ENCODE measurements at regions not wholly inside any gene's neighbourhood (a gene's known extent, or its start where the extent isn't known, plus 50 kb on each side); places are given as distances from the start of the nearest gene placed in this dataset.

- TF ChIP-seq, protein P1, sequence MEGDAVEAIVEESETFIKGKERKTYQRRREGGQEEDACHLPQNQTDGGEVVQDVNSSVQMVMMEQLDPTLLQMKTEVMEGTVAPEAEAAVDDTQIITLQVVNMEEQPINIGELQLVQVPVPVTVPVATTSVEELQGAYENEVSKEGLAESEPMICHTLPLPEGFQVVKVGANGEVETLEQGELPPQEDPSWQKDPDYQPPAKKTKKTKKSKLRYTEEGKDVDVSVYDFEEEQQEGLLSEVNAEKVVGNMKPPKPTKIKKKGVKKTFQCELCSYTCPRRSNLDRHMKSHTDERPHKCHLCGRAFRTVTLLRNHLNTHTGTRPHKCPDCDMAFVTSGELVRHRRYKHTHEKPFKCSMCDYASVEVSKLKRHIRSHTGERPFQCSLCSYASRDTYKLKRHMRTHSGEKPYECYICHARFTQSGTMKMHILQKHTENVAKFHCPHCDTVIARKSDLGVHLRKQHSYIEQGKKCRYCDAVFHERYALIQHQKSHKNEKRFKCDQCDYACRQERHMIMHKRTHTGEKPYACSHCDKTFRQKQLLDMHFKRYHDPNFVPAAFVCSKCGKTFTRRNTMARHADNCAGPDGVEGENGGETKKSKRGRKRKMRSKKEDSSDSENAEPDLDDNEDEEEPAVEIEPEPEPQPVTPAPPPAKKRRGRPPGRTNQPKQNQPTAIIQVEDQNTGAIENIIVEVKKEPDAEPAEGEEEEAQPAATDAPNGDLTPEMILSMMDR (IDR thresholded peaks at IDR 0.05) = no peak
Measured at GRCh38 chr5:166091931-166092330, 2199.5 kb upstream of the WWC1 start.

GRCh38 chr5:166093312-166093711, 2198.1 kb upstream of the WWC1 start:
- TF ChIP-seq, protein P1 (IDR thresholded peaks at IDR 0.05) = no peak

DNA sequence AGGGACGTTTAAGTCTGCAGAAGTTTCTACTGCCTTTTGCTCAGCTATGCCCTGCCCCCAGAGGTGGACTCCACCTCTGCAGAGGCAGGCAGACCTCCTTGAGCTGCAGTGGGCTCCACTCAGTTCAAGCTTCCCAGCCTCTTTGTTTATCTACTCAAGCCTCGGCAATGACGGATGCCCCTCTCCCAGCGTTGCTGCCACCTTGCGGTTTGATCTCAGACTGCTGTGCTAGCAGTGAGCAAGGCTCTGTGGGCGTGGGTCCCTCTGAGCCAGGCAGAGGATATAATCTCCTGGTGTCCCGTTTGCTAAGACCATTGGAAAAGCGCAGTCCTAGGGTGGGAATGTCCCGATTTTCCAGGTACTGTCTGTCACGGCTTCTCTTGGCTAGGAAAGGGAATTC, 2188.5 kb upstream of the WWC1 start:
- TF ChIP-seq, protein P1 (IDR thresholded peaks at IDR 0.05) = no peak

DNA sequence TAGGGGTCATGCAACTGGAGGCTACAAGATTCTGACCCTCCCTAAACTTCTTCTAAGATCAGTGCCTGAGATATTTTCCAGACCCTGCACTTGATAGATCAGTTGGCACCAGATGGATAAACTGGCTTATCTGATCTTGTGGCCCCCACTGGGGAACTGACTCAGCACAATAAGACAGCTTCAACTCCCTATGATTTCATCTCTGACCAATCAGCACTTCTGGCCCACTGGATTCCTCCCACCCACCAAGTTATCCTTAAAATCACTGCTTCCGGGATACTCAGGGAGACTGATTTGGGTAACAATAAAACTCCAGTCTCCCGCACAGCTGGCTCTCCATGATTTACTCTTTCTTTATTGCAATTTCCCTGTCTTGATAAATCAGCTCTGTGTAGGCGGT, 2180.4 kb upstream of the WWC1 start:
- TF ChIP-seq, protein P1 (IDR thresholded peaks at IDR 0.05) = no peak

DNA sequence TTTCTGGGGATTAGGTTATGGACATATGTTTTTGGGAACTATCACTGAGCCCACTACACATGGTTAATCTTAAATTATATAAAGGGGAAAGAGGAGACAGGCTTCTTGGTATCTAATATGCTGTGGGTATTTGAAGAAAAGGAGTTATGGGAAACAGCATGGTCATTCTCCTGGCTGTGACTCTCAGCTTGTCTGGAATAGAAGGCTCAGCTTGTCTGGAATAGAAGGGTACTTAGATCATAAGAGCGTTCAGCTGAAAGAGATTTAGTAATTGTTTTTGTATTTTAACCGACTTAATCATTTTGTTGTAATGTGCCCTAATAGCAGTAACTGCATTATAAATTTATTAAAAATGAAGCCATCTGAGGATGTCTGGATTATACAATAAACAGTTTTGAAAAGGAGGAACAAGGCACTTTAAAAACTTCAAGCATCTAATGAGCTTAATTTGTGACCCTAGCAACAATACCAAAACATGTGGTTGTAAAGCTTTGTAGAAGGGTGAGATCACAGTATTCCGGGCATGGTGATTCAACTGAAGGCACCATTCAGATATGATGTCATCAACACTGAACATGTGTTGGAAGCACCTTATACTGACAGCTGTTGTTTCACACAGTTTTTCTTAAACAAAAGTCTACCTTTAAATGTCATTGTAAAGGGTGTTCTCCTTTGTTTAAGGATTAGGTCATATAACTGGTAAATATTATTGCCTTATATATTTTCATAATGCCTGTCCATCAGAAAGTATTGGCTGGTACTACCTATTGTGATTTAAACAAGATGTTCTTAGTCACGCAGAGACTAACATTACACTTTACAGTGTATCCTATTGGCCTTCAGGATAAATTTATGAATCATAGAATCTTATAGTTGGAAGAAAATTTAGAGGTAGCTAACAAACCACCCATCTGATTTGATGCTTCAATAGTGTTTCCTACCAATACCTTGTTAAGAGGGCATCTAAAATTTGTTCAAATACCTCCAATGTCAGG, 2174.1 kb upstream of the WWC1 start:
- TF ChIP-seq, protein P1 (IDR thresholded peaks at IDR 0.05) = no peak

GRCh38 chr5:166119506-166119905, 2171.9 kb upstream of the WWC1 start:
- TF ChIP-seq, protein P1 (IDR thresholded peaks at IDR 0.05) = no peak

DNA sequence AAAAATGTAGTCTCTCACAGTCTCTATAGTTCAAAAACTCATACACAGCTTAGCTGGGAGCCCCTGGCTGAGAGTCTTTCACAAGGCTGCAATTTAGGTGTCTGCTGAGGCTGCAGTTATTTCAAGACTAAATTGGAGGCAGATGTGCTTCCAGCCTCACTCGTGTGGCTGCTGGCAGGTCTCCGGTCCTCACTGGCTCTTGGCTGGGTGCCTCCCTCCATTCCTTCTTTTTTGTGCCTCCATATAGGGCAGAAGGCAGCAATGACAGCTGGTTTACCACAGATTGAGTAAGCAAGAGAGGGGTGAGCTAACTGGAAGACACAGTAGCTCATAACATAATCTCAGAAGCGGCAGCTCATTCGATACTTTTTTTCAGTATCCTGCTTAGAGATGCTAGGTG, 2167.7 kb upstream of the WWC1 start:
- TF ChIP-seq, protein P1 (IDR thresholded peaks at IDR 0.05) = no peak

Data from LNCAP (cell line).